ENCODE measurements at regions not wholly inside any gene's neighbourhood (a gene's known extent, or its start where the extent isn't known, plus 50 kb on each side); places are given as distances from the start of the nearest gene placed in this dataset.

DNA sequence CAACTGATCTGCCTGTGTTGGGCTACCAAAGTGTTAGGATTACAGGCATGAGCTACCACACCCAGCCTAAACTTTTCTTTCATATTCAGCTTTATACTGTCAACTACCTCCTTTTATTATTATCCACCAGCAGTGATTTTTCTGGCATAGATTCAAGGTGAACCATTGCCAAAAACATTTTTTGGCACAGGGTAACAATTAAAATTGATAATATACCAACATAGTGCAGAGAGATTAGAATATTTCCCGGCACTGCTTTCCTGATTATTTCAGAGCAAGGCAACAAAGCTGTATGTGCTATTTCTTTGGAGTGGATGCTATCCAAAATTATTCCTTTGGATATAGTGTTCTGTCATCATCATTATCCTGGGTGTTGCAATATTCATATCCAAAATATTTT is 781.6 kb upstream of the SOX9 start:
- TF ChIP-seq, protein P1, sequence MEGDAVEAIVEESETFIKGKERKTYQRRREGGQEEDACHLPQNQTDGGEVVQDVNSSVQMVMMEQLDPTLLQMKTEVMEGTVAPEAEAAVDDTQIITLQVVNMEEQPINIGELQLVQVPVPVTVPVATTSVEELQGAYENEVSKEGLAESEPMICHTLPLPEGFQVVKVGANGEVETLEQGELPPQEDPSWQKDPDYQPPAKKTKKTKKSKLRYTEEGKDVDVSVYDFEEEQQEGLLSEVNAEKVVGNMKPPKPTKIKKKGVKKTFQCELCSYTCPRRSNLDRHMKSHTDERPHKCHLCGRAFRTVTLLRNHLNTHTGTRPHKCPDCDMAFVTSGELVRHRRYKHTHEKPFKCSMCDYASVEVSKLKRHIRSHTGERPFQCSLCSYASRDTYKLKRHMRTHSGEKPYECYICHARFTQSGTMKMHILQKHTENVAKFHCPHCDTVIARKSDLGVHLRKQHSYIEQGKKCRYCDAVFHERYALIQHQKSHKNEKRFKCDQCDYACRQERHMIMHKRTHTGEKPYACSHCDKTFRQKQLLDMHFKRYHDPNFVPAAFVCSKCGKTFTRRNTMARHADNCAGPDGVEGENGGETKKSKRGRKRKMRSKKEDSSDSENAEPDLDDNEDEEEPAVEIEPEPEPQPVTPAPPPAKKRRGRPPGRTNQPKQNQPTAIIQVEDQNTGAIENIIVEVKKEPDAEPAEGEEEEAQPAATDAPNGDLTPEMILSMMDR (IDR thresholded peaks at IDR 0.05): no peak
- no peak for TF ChIP-seq POLR2A (IDR thresholded peaks at IDR 0.05)
